Peyer's patch (tissue), 4 donors: ENCODE measurements at regions not wholly inside any gene's neighbourhood (a gene's known extent, or its start where the extent isn't known, plus 50 kb on each side); places are given as distances from the start of the nearest gene placed in this dataset.
"Not testable (repeated sequence)": the region's sequence is repeated elsewhere in the genome, so short reads cannot be mapped to it uniquely, and the experiment has no call there.

Source experiments
- POLR2A ChIP-seq, 2 donors: fragments of 450-650 bp; IDR thresholded peaks; one replicate each; pipeline ENCODE4 v1.5.1; 2017; ENCODE audit warnings: antibody characterized with exemption in 2 of 2, mild to moderate bottlenecking in 2 of 2, moderate library complexity in 2 of 2
- TF ChIP-seq, protein P1 (sequence below), 6 experiments: fragments of 450-650 bp in 4 of 6; fragments of 200-600 bp in 2 of 6; sonication (generic) in 1 of 6; IDR thresholded peaks; one replicate each; pipeline ENCODE4 v1.5.1; 2017 to 2019; ENCODE audit warnings: antibody characterized with exemption in 6 of 6, mild to moderate bottlenecking in 3 of 6, moderate library complexity in 1 of 6

DNA sequence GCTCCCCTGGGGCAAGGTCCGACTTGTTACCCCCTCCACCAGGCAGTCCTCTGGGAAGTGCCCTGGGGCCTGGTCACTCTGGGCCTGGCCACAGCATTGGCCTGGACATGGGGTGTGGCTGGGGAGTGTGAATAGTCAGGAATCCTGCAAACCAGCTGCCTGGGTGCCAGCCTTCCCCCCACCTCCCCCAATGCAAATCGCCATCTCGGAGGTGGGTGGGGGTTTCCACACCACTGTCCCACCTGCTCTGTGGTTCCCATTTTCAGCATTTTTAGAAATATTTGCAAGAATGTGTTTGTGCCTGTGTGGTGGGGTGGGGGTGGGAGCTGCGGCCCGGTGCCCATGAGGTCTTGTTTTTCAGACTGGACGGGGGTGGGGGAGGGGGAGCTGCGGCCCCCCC is 159.7 kb downstream of the TMEM121 start:
- not testable (repeated sequence) for TF ChIP-seq POLR2A (IDR thresholded peaks at IDR 0.05)
- TF ChIP-seq, protein P1, sequence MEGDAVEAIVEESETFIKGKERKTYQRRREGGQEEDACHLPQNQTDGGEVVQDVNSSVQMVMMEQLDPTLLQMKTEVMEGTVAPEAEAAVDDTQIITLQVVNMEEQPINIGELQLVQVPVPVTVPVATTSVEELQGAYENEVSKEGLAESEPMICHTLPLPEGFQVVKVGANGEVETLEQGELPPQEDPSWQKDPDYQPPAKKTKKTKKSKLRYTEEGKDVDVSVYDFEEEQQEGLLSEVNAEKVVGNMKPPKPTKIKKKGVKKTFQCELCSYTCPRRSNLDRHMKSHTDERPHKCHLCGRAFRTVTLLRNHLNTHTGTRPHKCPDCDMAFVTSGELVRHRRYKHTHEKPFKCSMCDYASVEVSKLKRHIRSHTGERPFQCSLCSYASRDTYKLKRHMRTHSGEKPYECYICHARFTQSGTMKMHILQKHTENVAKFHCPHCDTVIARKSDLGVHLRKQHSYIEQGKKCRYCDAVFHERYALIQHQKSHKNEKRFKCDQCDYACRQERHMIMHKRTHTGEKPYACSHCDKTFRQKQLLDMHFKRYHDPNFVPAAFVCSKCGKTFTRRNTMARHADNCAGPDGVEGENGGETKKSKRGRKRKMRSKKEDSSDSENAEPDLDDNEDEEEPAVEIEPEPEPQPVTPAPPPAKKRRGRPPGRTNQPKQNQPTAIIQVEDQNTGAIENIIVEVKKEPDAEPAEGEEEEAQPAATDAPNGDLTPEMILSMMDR (IDR thresholded peaks at IDR 0.05), result not testable (repeated sequence)
